ENCODE measurements at regions not wholly inside any gene's neighbourhood (a gene's known extent, or its start where the extent isn't known, plus 50 kb on each side); places are given as distances from the start of the nearest gene placed in this dataset.
"Not testable (repeated sequence)": the region's sequence is repeated elsewhere in the genome, so short reads cannot be mapped to it uniquely, and the experiment has no call there.

DNA sequence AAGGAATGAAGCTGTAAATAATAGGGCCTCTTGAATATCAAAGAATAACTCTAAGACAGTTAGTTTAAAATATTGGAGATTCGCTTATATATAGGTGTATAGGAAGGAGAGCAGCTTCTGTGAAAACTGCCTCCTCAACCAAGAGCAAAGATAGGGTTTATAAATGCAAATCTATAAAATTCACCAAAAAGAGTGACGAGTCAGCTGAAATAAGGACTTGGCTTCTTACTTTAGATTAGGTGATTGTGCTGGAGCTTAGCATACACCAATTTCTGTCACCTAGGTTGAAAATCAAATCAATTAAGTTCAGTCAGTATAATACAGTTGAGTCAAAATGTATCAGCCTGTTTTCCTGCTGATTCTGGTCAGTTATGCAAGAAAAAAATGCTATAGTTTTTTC lies 113.8 kb upstream of the SGCE start:
- Histone ChIP-seq H3K9ac (ENCODE audit: low read depth, low read length) (no peak overlapping the region), H3K36me3 (ENCODE audit: insufficient read depth, low read length) (no peaks in the 10 kb centered on the region), H3K27ac (ENCODE audit: low read depth, low read length) (no peak overlapping the region), H3K4me3 (ENCODE audit: low read length) (no peak overlapping the region), H3K9me3 (ENCODE audit: insufficient read depth, low read depth, low read length) (no peaks in the 10 kb centered on the region; the same call in 1 of the 2 replicates), H3K4me1 (ENCODE audit: insufficient read depth, low read length) (no peaks in the 10 kb centered on the region), H3K27me3 (ENCODE audit: insufficient read depth, low read length) (no peaks in the 10 kb centered on the region)
- 100% methylated on average over 2 of the region's 2 CpGs for WGBS

- 94% methylated on average over 2 of the region's 3 CpGs for WGBS
- Histone ChIP-seq H3K4me3 (ENCODE audit: low read length) (no peak overlapping the region), H3K36me3 (ENCODE audit: insufficient read depth, low read length) (no peaks in the 10 kb centered on the region), H3K27ac (ENCODE audit: low read depth, low read length) (no peak overlapping the region), H3K9me3 (ENCODE audit: insufficient read depth, low read depth, low read length) (no peaks in the 10 kb centered on the region; the same call in 1 of the 2 replicates), H3K4me1 (ENCODE audit: insufficient read depth, low read length) (no peaks in the 10 kb centered on the region), H3K27me3 (ENCODE audit: insufficient read depth, low read length) (no peaks in the 10 kb centered on the region), H3K9ac (ENCODE audit: low read depth, low read length) (no peak overlapping the region)
Measured at GRCh38 chr7:94778711-94779459, 123.0 kb upstream of the SGCE start.

GRCh38 chr7:94779861-94780260 lies 123.9 kb upstream of the SGCE start:
- WGBS, result 100% methylated on average over 1 of the region's 1 CpG
- no peak overlapping the region for H3K9ac ChIP-seq (ENCODE audit: low read depth, low read length)
- no peak overlapping the region for H3K4me3 ChIP-seq (ENCODE audit: low read length)
- H3K27me3 ChIP-seq (ENCODE audit: insufficient read depth, low read length), result no peaks in the 10 kb centered on the region
- H3K9me3 ChIP-seq (ENCODE audit: insufficient read depth, low read depth, low read length), result no peaks in the 10 kb centered on the region
- H3K36me3 ChIP-seq (ENCODE audit: insufficient read depth, low read length), result no peaks in the 10 kb centered on the region
- no peak overlapping the region for H3K27ac ChIP-seq (ENCODE audit: low read depth, low read length)
- H3K4me1 ChIP-seq (ENCODE audit: insufficient read depth, low read length), result no peaks in the 10 kb centered on the region

DNA sequence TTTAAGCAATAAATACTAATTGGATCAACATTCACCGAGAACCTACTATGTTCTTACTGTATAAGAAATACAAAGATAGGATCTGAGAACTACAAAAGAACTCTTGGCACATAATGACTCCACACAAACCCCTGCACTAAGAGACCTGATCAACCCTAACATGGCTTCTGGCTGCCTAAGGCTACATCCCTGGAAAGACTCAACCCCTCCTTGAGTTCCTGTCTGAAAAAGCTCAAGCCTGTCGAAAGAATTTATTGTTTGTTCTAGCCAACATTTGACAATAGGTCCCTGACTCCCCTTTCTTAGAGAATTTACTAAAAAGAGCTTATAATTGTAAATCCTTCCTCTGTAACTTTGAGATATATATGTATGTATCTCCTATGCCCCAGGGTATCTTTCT lies 125.3 kb upstream of the SGCE start:
- Histone ChIP-seq H3K27ac (ENCODE audit: low read depth, low read length) (no peak overlapping the region), H3K9me3 (ENCODE audit: insufficient read depth, low read depth, low read length) (no peaks in the 10 kb centered on the region), H3K27me3 (ENCODE audit: insufficient read depth, low read length) (no peaks in the 10 kb centered on the region), H3K9ac (ENCODE audit: low read depth, low read length) (no peak overlapping the region), H3K4me1 (ENCODE audit: insufficient read depth, low read length) (no peaks in the 10 kb centered on the region), H3K4me3 (ENCODE audit: low read length) (no peak overlapping the region), H3K36me3 (ENCODE audit: insufficient read depth, low read length) (no peaks in the 10 kb centered on the region)
- 94% methylated on average over 1 of the region's 2 CpGs for WGBS

DNA sequence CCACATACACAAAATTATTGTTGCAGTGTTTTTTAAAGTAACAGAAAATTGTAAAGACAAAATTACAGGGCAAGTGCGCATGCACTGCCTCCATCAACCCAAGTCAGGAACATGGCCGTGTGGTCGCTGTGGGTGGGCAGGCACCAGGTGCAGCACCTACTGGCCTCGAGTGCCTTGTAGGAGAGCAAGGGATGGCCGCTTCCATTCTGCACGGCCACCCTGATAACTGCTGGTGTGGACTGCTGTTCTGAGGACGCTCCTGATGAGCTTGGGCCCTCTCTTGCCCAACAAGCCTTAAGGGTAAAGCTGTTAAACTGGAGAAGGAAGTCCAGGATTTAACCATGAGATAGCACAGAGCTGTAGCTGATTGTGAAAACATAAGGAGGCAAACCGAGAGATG lies 124.6 kb upstream of the PPP1R9A start:
- no peaks in the 10 kb centered on the region for H3K36me3 ChIP-seq (ENCODE audit: insufficient read depth, low read length)
- no peaks in the 10 kb centered on the region for H3K4me1 ChIP-seq (ENCODE audit: insufficient read depth, low read length)
- 96% methylated on average over 8 of the region's 8 CpGs for WGBS

DNA sequence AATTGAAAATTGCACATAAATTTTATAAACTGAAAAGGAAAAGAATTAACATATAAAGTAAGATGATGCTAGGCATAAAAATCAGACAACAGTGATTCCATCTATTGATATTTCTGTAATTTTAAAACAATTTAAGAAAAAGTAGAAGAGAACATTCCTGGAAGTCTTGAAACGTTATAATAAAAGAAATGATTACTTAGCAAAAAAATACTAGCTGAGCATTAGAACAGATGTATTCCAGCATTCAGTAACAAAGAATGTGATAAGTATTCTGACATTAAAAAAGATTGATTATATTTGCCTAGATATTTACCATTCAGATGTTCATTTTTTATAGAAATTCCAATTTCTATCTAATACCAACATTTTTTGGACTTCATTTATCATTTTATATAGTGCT lies 120.1 kb upstream of the PPP1R9A start:
- H3K4me3 ChIP-seq (ENCODE audit: low read length), result no peak overlapping the region
- H3K27me3 ChIP-seq (ENCODE audit: insufficient read depth, low read length), result no peaks in the 10 kb centered on the region
- no CpG with 5 or more reads among the region's 1 CpG for WGBS
- no peaks in the 10 kb centered on the region for H3K9me3 ChIP-seq (ENCODE audit: insufficient read depth, low read depth, low read length)
- H3K9ac ChIP-seq (ENCODE audit: low read depth, low read length), result no peak overlapping the region
- H3K4me1 ChIP-seq (ENCODE audit: insufficient read depth, low read length), result 0 out of 2 replicates have a peak, but pooled peaks cover 1% of the 10 kb centered on the region
- H3K27ac ChIP-seq (ENCODE audit: low read depth, low read length), result no peak overlapping the region
- H3K36me3 ChIP-seq (ENCODE audit: insufficient read depth, low read length), result no peaks in the 10 kb centered on the region

More for the DNA sequence above, 124.6 kb upstream of the PPP1R9A start:
- H3K4me3 ChIP-seq (ENCODE audit: low read length), result no peak overlapping the region
- no peak overlapping the region for H3K27ac ChIP-seq (ENCODE audit: low read depth, low read length)
- no peak overlapping the region for H3K9ac ChIP-seq (ENCODE audit: low read depth, low read length)
- H3K27me3 ChIP-seq (ENCODE audit: insufficient read depth, low read length), result no peaks in the 10 kb centered on the region
- H3K9me3 ChIP-seq (ENCODE audit: insufficient read depth, low read depth, low read length), result no peaks in the 10 kb centered on the region

- not testable (repeated sequence) for H3K36me3 ChIP-seq (ENCODE audit: insufficient read depth, low read length); H3K9me3 ChIP-seq (ENCODE audit: insufficient read depth, low read depth, low read length); H3K4me3 ChIP-seq (ENCODE audit: low read length); H3K27me3 ChIP-seq (ENCODE audit: insufficient read depth, low read length); H3K9ac ChIP-seq (ENCODE audit: low read depth, low read length); H3K27ac ChIP-seq (ENCODE audit: low read depth, low read length); H3K4me1 ChIP-seq (ENCODE audit: insufficient read depth, low read length)
- WGBS, result 91% methylated on average over 3 of the region's 3 CpGs
Measured at GRCh38 chr7:94788378-94788777, 119.0 kb upstream of the PPP1R9A start.

- Histone ChIP-seq H3K27ac (ENCODE audit: low read depth, low read length) (no peak overlapping the region), H3K4me3 (ENCODE audit: low read length) (no peak overlapping the region), H3K36me3 (ENCODE audit: insufficient read depth, low read length) (no peaks in the 10 kb centered on the region), H3K9ac (ENCODE audit: low read depth, low read length) (no peak overlapping the region), H3K9me3 (ENCODE audit: insufficient read depth, low read depth, low read length) (no peaks in the 10 kb centered on the region), H3K27me3 (ENCODE audit: insufficient read depth, low read length) (no peaks in the 10 kb centered on the region), H3K4me1 (ENCODE audit: insufficient read depth, low read length) (peaks cover 7% of the 10 kb centered on the region)
- 89% methylated on average over 1 of the region's 2 CpGs for whole genome bisulfite sequencing
Measured at GRCh38 chr7:94792241-94792640, 115.2 kb upstream of the PPP1R9A start.

DNA sequence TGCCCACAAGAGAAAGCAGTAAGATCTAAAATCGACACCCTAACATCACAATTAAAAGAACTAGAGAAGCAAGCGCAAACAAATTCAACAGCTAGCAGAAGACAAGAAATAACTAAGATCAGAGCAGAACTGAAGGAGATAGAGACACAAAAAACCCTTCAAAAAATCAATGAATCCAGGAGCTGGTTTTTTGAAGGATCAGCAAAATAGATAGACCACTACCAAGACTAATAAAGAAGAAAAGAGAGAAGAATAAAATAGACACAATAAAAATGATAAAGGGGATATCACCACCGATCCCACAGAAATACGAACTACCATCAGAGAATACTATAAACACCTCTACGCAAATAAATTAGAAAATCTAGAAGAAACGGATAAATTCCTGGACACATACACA lies 110.0 kb upstream of the PPP1R9A start:
- H3K4me3 ChIP-seq (ENCODE audit: low read length); H3K4me1 ChIP-seq (ENCODE audit: insufficient read depth, low read length); H3K27ac ChIP-seq (ENCODE audit: low read depth, low read length); H3K9me3 ChIP-seq (ENCODE audit: insufficient read depth, low read depth, low read length); H3K36me3 ChIP-seq (ENCODE audit: insufficient read depth, low read length); H3K9ac ChIP-seq (ENCODE audit: low read depth, low read length); H3K27me3 ChIP-seq (ENCODE audit: insufficient read depth, low read length): not testable (repeated sequence)
- 92% methylated on average over 6 of the region's 6 CpGs for WGBS

GRCh38 chr7:94803821-94804220 lies 103.6 kb upstream of the PPP1R9A start:
- no peak overlapping the region for H3K4me3 ChIP-seq (ENCODE audit: low read length)
- H3K27ac ChIP-seq (ENCODE audit: low read depth, low read length), result no peak overlapping the region
- WGBS, result 92% methylated on average over 2 of the region's 2 CpGs
- H3K4me1 ChIP-seq (ENCODE audit: insufficient read depth, low read length), result no peaks in the 10 kb centered on the region
- H3K9ac ChIP-seq (ENCODE audit: low read depth, low read length), result no peak overlapping the region
- no peaks in the 10 kb centered on the region for H3K27me3 ChIP-seq (ENCODE audit: insufficient read depth, low read length)
- H3K9me3 ChIP-seq (ENCODE audit: insufficient read depth, low read depth, low read length), result no peaks in the 10 kb centered on the region
- no peaks in the 10 kb centered on the region for H3K36me3 ChIP-seq (ENCODE audit: insufficient read depth, low read length)

DNA sequence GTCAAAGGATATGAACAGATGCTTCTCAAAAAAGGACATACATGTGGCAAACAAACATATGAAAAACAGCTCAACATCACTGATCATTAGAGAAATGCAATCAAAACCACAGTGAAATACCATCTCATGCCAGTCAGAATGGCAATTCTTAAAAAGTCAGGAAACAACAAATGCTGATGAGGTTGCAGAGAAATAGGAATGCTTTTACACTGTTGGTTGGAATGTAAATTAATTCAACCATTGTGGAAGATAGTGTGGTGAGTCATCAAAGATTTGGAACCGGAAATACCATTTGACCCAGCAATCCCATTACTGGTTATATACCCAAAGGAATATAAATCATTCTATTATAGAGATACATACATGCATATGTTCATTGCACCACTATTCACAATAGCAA lies 98.7 kb upstream of the PPP1R9A start:
- no CpG with 5 or more reads among the region's 1 CpG for WGBS
- H3K4me1 ChIP-seq (ENCODE audit: insufficient read depth, low read length), result not testable (repeated sequence)

DNA sequence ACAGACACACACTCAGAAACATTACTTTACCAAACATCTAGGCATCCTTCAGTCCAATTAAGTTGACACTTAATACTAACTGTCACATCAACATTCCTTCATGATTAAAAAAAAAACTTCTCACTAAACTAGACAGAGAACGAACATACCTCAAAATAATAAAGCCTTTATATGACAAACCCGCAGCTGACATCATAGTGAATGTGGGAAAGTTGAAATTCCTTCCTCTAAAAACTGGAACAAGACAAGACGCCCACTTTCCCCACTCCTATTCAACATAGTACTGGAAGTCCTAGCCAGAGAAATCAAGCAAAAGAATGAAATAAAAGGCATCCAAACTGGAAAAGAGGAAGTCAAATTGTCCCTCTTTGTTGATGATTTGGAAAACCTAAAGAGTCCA lies 96.9 kb upstream of the PPP1R9A start:
- Histone ChIP-seq H3K36me3 (ENCODE audit: insufficient read depth, low read length) (no peaks in the 10 kb centered on the region), H3K9ac (ENCODE audit: low read depth, low read length) (no peak overlapping the region), H3K4me1 (ENCODE audit: insufficient read depth, low read length) (no peaks in the 10 kb centered on the region), H3K4me3 (ENCODE audit: low read length) (no peak overlapping the region), H3K27me3 (ENCODE audit: insufficient read depth, low read length) (no peaks in the 10 kb centered on the region), H3K9me3 (ENCODE audit: insufficient read depth, low read depth, low read length) (no peaks in the 10 kb centered on the region), H3K27ac (ENCODE audit: low read depth, low read length) (no peak overlapping the region)
- 90% methylated on average over 1 of the region's 3 CpGs for WGBS

More for the DNA sequence above, 98.7 kb upstream of the PPP1R9A start:
- H3K27me3 ChIP-seq (ENCODE audit: insufficient read depth, low read length); H3K36me3 ChIP-seq (ENCODE audit: insufficient read depth, low read length); H3K9ac ChIP-seq (ENCODE audit: low read depth, low read length); H3K9me3 ChIP-seq (ENCODE audit: insufficient read depth, low read depth, low read length); H3K27ac ChIP-seq (ENCODE audit: low read depth, low read length); H3K4me3 ChIP-seq (ENCODE audit: low read length): not testable (repeated sequence)
